ENCODE measurements at regions not wholly inside any gene's neighbourhood (a gene's known extent, or its start where the extent isn't known, plus 50 kb on each side); places are given as distances from the start of the nearest gene placed in this dataset.
"Not testable (repeated sequence)": the region's sequence is repeated elsewhere in the genome, so short reads cannot be mapped to it uniquely, and the experiment has no call there.

DNA sequence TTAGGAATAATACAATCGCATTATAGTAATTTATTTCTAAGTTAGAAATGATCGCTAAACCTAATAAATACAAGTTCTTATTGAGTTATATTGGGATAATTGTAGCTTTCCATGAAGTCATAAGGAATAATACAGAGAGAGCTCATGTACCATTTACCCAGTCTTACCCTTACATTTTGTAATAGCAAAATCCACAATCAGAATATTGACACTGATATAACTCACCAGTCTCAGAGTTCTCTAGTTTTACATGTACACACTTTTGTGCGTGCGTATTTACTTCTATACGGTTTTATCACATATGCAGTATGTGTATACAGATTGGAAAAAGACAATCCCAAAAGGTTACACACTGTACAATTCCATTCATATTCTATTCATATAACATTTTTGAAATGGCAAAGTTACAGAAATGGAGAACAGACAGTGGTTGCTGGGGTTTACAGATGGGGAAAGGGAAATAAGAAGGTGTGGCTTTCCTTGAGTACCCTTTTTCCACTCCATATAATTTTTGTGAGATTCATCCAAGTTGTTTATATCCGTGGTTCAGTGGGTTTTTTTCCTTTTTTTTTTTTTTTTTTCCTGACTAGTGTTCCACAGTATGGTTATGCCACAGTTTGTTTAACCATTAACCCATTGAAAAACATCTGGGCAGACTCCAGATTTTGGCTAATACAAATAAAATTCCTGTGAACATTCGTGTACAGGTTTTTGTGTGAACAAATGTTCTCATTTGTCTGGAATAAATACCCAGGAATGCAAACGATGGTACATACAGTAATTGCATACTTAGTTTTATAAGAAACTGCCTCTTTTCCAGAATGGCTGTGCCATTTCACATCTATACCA, 117.2 kb downstream of the HNMT start:
- Histone ChIP-seq H3K27me3 (ENCODE audit: control insufficient read depth, insufficient read depth, low read length) (no peaks in the 10 kb centered on the region), H3K9ac (ENCODE audit: low read length in 3 of 3) (no peak overlapping the region), H3K4me1 (ENCODE audit: control insufficient read depth in 2 of 3, insufficient read depth in 2 of 3, low read depth in 1 of 3, low read length in 3 of 3) (no peaks in the 10 kb centered on the region), H3K9me3 (ENCODE audit: control insufficient read depth in 2 of 3, insufficient read depth in 1 of 3, low read length in 3 of 3) (no peaks in the 10 kb centered on the region), H3K4me3 (ENCODE audit: low read length in 3 of 3) (no peak overlapping the region), H3K36me3 (ENCODE audit: control insufficient read depth in 2 of 3, insufficient read depth in 3 of 3, low read length in 3 of 3) (no peaks in the 10 kb centered on the region), H3K27ac (ENCODE audit: low read depth in 2 of 2, low read length in 2 of 2) (no peak overlapping the region)
- TF ChIP-seq, protein P1, sequence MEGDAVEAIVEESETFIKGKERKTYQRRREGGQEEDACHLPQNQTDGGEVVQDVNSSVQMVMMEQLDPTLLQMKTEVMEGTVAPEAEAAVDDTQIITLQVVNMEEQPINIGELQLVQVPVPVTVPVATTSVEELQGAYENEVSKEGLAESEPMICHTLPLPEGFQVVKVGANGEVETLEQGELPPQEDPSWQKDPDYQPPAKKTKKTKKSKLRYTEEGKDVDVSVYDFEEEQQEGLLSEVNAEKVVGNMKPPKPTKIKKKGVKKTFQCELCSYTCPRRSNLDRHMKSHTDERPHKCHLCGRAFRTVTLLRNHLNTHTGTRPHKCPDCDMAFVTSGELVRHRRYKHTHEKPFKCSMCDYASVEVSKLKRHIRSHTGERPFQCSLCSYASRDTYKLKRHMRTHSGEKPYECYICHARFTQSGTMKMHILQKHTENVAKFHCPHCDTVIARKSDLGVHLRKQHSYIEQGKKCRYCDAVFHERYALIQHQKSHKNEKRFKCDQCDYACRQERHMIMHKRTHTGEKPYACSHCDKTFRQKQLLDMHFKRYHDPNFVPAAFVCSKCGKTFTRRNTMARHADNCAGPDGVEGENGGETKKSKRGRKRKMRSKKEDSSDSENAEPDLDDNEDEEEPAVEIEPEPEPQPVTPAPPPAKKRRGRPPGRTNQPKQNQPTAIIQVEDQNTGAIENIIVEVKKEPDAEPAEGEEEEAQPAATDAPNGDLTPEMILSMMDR (IDR thresholded peaks at IDR 0.05; ENCODE audit: borderline replicate concordance, extremely low read depth, insufficient read depth), result no peak
- peak; percentile 30 for FAIRE-seq
- intact Hi-C loops (cut with DNase I), result no loop called here
- peak in 1 of 5 donors; percentile 13 for DNase-seq

DNA sequence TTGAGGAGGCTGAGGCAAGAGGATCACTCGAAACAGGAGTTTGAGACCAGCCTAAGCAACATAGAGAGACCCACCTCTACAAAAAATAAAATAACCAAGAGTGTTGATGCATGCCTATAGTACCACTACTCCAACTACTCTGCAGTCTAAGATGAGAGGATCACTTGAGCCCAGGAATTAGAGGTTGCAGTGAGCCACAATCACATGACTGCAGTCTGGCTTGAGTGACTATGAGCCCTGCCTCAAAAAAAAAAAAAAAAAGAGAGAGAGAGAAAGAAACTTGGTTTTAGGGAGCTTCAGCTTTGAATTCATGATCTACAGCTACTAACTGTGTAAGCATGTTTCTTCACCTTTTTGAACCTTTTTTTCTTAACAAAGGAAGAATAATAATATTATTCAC, 119.9 kb downstream of the HNMT start:
- Histone ChIP-seq H3K4me1 (ENCODE audit: control insufficient read depth in 2 of 3, insufficient read depth in 2 of 3, low read depth in 1 of 3, low read length in 3 of 3) (no peaks in the 10 kb centered on the region), H3K36me3 (ENCODE audit: control insufficient read depth in 2 of 3, insufficient read depth in 3 of 3, low read length in 3 of 3) (no peaks in the 10 kb centered on the region), H3K9me3 (ENCODE audit: control insufficient read depth in 2 of 3, insufficient read depth in 1 of 3, low read length in 3 of 3) (no peaks in the 10 kb centered on the region), H3K27ac (ENCODE audit: low read depth in 2 of 2, low read length in 2 of 2) (no peak overlapping the region), H3K9ac (ENCODE audit: low read length in 3 of 3) (no peak overlapping the region), H3K4me3 (ENCODE audit: low read length in 3 of 3) (no peak overlapping the region), H3K27me3 (ENCODE audit: control insufficient read depth, insufficient read depth, low read length) (no peaks in the 10 kb centered on the region)
- FAIRE-seq (no peak), DNase-seq (no peak)
- intact Hi-C loops (cut with DNase I), result no loop called here
- TF ChIP-seq, protein P1 (IDR thresholded peaks at IDR 0.05; ENCODE audit: borderline replicate concordance, extremely low read depth, insufficient read depth), result no peak

GRCh38 chr2:138085441-138085840, 121.2 kb downstream of the HNMT start:
- DNase-seq; H3K9ac ChIP-seq (ENCODE audit: low read length in 3 of 3); H3K27ac ChIP-seq (ENCODE audit: low read depth in 2 of 2, low read length in 2 of 2); FAIRE-seq; intact Hi-C loops (cut with DNase I); H3K36me3 ChIP-seq (ENCODE audit: control insufficient read depth in 2 of 3, insufficient read depth in 3 of 3, low read length in 3 of 3); H3K4me1 ChIP-seq (ENCODE audit: control insufficient read depth in 2 of 3, insufficient read depth in 2 of 3, low read depth in 1 of 3, low read length in 3 of 3); H3K9me3 ChIP-seq (ENCODE audit: control insufficient read depth in 2 of 3, insufficient read depth in 1 of 3, low read length in 3 of 3); H3K4me3 ChIP-seq (ENCODE audit: low read length in 3 of 3); H3K27me3 ChIP-seq (ENCODE audit: control insufficient read depth, insufficient read depth, low read length): not testable (repeated sequence)

DNA sequence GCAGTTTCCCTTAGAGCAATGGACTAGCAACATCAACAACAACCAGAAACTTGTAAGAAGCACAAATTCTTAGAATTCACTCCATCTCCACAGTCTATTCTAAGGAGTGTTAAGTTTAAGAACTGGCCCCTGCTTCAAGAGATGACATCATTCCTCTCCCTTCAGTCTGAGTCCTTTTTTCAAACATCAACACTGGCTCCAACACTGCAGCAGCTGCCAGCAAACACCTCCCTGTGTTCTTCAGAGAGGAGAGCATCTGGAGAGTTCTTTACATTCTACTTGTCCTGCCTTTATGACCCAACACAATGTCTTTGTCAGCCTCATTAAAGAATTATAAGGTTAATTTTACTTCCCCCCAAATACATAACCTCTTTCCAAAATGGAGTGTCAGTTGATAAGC, 122.3 kb downstream of the HNMT start:
- H3K27ac ChIP-seq (ENCODE audit: low read depth in 2 of 2, low read length in 2 of 2), result no peak overlapping the region
- H3K9ac ChIP-seq (ENCODE audit: low read length in 3 of 3), result no peak overlapping the region
- TF ChIP-seq, protein P1 (IDR thresholded peaks at IDR 0.05; ENCODE audit: borderline replicate concordance, extremely low read depth, insufficient read depth), result no peak
- no peaks in the 10 kb centered on the region for H3K27me3 ChIP-seq (ENCODE audit: control insufficient read depth, insufficient read depth, low read length)
- no peaks in the 10 kb centered on the region for H3K9me3 ChIP-seq (ENCODE audit: control insufficient read depth in 2 of 3, insufficient read depth in 1 of 3, low read length in 3 of 3)
- intact Hi-C loops (cut with DNase I), result no loop called here
- DNase-seq, result peak in 1 of 5 donors; percentile 9
- no peaks in the 10 kb centered on the region for H3K4me1 ChIP-seq (ENCODE audit: control insufficient read depth in 2 of 3, insufficient read depth in 2 of 3, low read depth in 1 of 3, low read length in 3 of 3)
- FAIRE-seq, result no peak
- no peak overlapping the region for H3K4me3 ChIP-seq (ENCODE audit: low read length in 3 of 3)
- H3K36me3 ChIP-seq (ENCODE audit: control insufficient read depth in 2 of 3, insufficient read depth in 3 of 3, low read length in 3 of 3), result no peaks in the 10 kb centered on the region
